SH-SY5Y (cell line): ENCODE measurements at regions not wholly inside any gene's neighbourhood (a gene's known extent, or its start where the extent isn't known, plus 50 kb on each side); places are given as distances from the start of the nearest gene placed in this dataset.

ENCODE experiments used
- GATA2 ChIP-seq: IDR thresholded peaks from 2 replicates; pipeline ENCODE4 v1.6.1; 2011; ENCODE audit warnings: mild to moderate bottlenecking, low read depth, low read length
- GATA3 ChIP-seq: IDR thresholded peaks from 2 replicates; pipeline ENCODE4 v1.6.1; 2011; ENCODE audit warnings: low read depth, mild to moderate bottlenecking, low read length, moderate library complexity

GRCh38 chr3:180092889-180093288 lies 56.2 kb upstream of the PEX5L start:
- no peak for TF ChIP-seq GATA2
- TF ChIP-seq GATA3, result no peak

GRCh38 chr3:180093535-180093934 lies 56.8 kb upstream of the PEX5L start:
- TF ChIP-seq GATA3 (no peak), GATA2 (no peak)

GRCh38 chr3:180097626-180098025 lies 60.9 kb upstream of the PEX5L start:
- TF ChIP-seq GATA3 (no peak), GATA2 (no peak)

GRCh38 chr3:180102134-180102533 lies 65.4 kb upstream of the PEX5L start:
- TF ChIP-seq GATA2 (no peak), GATA3 (no peak)

GRCh38 chr3:180102604-180103003 lies 65.9 kb upstream of the PEX5L start:
- no peak for TF ChIP-seq GATA2
- TF ChIP-seq GATA3, result no peak

GRCh38 chr3:180116203-180116602 lies 79.5 kb upstream of the PEX5L start:
- TF ChIP-seq GATA3, result no peak
- TF ChIP-seq GATA2, result no peak

GRCh38 chr3:180116658-180117057 lies 79.9 kb upstream of the PEX5L start:
- TF ChIP-seq GATA3, result no peak
- no peak for TF ChIP-seq GATA2

- TF ChIP-seq GATA2 (no peak), GATA3 (no peak)
Observed at GRCh38 chr3:180117381-180118163, 80.8 kb upstream of the PEX5L start.

GRCh38 chr3:180119567-180119966 lies 82.8 kb upstream of the PEX5L start:
- TF ChIP-seq GATA2, result no peak
- no peak for TF ChIP-seq GATA3

- TF ChIP-seq GATA3 (no peak), GATA2 (no peak)
Observed at GRCh38 chr3:180123928-180124327, 87.2 kb upstream of the PEX5L start.

- no peak for TF ChIP-seq GATA2
- TF ChIP-seq GATA3, result no peak
Observed at GRCh38 chr3:180131169-180131568, 94.4 kb upstream of the PEX5L start.

GRCh38 chr3:180135101-180135500 lies 98.4 kb upstream of the PEX5L start:
- no peak for TF ChIP-seq GATA2
- TF ChIP-seq GATA3, result no peak

GRCh38 chr3:180138871-180139270 lies 102.1 kb upstream of the PEX5L start:
- TF ChIP-seq GATA2 (no peak), GATA3 (no peak)

GRCh38 chr3:180142041-180142440 lies 105.3 kb upstream of the PEX5L start:
- TF ChIP-seq GATA3 (no peak), GATA2 (no peak)

GRCh38 chr3:180142472-180142871 lies 105.7 kb upstream of the PEX5L start:
- TF ChIP-seq GATA3, result no peak

- TF ChIP-seq GATA3 (no peak), GATA2 (no peak)
Observed at GRCh38 chr3:180161770-180162169, 125.0 kb upstream of the PEX5L start.

- TF ChIP-seq GATA3 (no peak), GATA2 (no peak)
Observed at GRCh38 chr3:180175572-180175971, 138.8 kb upstream of the PEX5L start.

GRCh38 chr3:180176059-180176458 lies 139.3 kb upstream of the PEX5L start:
- TF ChIP-seq GATA3, result no peak
- no peak for TF ChIP-seq GATA2
